Pulmonary artery endothelial cell (primary cell): ENCODE measurements at regions not wholly inside any gene's neighbourhood (a gene's known extent, or its start where the extent isn't known, plus 50 kb on each side); places are given as distances from the start of the nearest gene placed in this dataset.

Experiments used
- DNase-seq: peaks from one replicate; pipeline ENCODE4 v3.0.0-alpha.2; 2011; ENCODE audit warnings: low read depth, low spot score

DNA sequence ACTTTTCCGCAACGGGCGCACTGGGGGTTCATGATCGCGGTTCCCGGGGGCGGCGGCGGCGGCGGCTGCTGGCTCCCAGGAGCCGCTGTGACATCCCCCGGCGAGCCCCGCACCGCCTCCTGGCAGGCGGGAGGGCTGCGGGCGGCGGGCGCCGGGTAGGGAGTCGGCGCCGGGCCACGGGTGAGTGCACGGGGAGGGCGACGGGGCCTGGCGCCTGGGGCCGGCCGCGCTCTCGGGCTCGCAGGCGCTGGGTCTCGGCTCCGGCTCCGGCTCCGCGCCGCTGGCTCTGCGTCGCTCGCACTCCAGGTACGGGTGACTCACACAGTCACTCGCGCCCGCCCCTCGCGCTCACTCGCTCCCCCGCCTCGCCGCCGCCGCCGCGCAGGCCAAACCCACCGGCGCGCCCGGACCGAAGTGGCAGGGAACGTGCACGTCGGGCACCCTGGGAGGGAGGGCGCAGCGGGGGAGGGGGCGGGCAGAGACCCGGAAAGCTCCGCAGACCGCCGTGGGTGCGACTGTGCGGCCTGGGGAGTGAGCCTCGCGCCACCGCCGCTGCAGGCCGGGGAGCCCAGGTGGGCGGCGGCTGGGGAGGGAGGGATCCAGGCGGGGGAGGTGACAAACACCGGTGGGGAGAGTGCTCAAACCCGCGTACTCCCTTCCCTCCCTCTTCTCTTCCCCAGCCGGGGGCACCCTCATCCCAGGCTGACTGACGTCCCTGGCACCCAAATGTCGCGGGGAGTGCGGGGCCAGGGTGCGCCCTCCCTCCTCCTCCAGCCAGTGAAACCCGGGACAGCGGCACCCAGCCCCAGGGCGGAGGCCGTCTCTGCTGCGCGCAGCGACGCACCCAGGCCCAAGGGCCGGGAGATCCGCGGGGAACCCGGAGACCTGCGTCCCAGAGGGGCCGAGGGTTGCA, 276.9 kb upstream of the NEBL start:
- DNase-seq: no peak

DNA sequence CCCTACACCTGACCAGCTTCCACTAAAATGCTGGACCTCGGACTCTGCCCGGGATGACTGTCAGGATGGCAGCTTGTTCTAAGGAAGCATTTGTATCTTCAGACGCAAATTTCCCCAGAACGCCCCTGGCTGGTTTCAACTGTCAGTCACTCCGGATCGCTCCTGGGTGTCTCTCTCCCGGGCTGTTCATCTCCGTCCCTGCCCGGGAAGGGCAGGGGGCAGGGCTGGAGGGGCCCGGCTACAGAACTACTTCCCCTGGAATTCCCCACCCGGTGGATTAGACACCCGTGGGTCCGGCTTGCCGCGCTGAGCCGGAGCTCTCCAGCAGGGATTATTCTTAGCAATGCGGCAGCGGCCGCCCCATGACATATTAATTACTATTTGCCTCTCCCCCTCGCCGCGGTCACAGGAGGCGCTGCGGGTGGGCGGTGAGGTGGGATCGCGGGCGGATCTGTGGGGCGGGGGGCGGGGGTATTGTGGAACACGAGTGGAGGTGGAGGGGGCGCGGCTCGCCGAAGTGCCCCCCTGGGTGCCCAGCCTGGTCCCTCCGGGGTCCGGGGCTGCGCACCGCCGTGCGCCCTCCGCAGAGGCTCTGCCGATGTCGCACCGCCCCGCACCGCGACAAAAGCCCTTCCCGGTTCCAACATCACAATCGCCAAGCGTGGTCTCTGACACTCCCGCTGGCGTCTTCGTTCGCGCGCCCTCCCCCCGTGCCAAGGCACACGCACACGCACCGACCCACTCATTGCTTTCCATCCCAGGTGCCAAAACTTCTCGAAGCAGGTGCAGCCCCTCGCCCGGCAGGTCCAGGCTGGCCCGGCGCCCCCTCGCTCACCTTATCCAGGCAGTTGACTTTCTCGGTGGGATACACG, 276.1 kb upstream of the NEBL start:
- no peak for DNase-seq

DNA sequence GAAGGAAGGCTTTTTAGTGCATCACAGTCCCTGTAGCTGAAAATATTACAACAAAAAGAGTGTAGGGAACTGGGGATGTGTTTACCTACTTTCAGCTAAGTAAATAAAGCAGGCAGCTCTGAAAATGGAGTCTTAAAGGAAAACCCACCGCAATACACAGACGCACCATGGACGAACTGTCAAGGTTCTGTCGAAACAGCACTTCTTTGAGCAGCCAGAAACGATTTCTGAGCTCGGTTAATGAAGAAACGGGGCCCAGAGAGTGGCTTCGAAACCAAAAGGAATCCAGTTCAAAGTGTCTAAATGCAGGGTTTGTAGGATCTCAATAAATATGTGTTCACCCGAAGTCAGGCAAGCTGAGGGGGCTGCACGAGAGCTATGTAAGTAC, 275.4 kb upstream of the NEBL start:
- no peak for DNase-seq

DNA sequence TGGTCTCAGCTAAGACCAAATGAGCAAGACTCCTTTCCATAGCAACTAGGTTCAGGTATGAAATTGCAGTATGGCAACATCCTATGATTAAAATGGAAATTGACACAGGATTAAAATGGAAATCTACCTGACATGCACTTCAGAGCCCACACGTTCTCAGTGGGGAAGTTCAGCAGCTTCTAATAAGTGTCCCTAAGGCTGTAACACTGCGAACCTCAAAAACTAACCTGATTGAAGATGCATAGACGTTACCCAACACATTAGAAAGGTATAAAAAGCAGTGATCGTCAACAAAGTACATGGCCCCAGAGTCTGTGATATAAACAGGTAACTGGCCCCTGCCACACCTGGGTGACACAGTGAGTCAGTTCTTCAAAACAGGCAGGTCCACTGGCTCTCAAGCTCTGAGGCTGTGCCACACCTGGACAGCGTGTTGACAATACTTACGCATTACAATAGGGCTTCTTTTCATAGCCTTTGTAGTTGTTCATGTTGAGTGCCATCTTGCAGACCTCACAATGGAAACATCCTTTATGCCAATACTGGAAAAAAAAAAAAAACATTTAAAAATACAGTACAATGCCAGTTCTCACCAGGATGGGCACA, 274.9 kb upstream of the NEBL start:
- no peak for DNase-seq

DNA sequence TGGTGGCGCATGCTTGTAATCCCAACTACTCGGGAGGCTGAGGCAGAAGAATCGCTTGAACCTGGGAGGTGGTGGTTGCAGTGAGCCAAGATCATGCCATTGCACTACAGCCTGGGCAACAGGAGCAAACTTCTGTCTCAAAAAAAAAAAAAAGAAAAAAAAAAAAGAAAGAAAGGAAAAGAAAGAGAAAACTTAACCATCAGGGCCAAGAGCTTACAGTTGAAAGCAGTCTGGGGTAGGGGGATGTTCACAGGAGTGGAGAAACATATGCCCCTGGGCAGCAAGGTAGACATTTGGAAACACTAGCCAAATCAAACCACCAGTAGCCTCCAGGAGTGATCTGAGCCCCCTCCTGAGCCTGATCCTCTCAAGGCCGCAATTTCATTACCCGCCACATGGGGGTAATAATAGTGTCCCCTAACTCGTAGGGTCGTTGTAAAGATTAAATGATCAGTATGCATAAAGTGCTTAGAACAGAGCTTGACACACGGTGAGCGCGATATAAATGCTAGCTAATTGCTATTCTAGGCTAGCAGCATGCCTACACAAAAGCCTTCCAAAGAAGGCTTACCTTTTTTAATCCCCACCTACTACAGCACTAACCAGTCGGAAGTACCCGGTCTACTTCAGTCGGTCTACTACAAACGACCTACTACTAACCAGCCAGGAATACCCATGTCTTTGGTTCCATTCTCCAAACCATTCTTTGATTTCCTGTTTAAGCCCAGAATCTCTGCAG, 274.3 kb upstream of the NEBL start:
- DNase-seq: no peak

DNA sequence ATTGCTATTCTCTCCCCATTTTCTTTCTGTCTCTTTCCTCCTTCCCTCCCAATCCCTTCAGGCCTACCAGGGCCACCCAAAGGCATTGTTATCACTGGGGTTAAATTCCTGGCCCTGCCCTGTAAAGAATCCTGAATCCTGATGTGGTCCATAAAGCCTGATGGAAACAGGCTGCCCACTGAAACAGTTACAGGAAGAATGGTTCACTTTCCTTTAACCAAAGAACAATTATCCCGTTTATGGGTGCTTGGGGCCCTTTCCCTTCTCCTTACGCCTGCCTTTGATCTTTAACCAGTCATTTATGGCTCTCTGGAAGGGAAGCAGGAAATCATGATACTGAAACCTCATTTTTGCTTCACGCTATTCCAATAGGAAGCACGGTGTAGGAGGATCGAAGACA, 273.1 kb upstream of the NEBL start:
- no peak for DNase-seq

DNA sequence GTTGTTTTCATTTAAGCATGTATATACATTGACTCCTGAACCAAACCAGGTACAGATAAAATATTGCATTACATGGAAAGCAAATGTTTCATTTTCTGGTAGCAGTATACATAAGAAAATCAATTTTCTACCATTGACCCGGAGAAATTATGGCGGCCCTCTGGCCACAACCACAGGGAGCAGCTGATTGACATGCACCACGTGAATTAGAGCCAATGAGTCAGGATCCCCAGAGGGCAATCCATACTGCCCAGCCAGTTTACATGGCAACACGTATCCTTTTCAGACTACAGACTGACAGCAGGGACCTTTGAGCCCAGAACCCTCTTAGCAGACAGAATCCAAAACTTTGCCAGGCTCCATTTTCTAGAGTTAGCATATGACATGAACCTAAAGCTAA, 272.2 kb upstream of the NEBL start:
- no peak for DNase-seq

DNA sequence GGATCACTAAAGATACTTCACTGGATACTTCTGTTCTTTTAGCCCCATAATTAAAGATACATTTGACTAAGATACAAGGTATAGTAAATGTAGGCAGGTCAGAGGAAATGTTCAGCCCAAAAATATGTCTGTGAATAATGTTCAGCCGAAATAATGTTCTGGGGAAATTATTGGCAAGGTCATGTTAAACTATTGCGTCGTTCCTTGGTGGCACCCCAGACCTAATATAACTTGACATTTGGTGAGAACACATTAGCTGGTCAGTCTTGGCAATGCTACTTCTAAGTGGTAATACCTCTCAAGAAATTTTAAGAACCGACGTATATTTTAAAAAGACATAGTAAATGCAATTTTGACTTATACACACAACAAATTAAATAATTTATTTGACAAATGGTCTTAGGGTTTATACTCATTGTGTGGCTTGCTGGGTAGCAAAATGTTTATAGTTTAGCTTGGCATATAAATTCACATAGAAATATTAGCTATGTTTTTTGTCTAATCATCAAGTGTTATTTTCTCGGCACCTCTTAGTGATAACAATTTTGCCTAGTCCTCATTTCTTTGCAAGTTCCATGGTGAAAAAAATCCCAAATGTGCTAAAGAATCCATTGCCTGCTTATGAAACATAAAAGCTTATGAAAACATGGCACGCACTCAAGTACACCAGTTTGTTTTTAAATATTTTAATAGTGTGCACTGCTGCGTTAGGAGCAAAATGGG, 270.3 kb upstream of the NEBL start:
- DNase-seq: no peak

DNA sequence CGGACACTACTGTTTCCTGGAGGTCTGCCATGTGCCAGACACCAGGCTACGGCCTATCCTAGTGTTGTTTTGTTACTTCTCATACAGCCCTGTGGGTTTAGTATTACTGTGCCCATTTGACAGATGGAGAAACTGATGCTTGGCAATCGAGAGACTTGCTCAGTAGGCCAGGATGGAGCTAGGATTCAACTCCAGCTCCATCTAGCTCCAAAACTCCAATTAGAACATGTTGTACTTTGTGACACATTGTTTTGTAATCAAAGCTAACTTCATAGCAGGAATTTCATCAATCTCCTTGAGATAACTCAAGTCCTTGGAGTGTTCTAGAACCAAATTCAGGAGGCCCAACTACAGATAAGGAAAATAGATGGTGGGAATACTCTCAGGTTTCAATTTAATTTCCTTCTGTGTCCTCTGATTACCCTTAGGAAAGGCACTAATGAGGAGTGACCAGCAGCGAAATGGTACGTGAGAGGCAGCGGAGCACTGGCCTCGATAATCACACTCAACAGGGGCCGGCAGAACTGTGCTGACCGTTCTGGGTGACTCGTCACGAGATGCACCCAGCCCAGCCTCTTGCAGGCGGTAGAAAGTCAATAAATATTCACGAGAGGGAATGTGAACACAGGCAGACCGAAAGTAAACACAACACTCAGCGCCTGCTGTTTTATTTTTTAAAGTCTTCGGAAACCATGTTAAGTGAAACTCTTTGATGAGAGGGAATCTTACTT, 269.6 kb upstream of the NEBL start:
- no peak for DNase-seq

DNA sequence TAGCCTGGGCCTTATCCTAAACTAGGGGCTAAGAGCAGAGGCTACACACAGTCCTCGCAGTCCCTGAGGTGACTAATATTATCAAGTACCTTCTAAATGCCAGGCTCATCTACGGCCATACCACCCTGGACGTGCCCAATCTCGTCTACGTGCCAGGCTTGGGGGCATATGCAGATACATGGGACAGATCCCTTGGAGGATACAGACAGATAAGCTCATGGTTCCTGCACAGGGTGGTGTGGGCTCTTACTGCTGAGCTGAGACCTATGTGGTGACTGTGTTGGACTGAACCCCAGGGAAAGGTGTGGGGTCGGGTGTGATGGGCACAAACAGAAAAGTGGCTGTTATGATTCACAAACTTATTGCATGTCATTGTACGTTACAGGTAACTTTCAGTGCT, 268.4 kb upstream of the NEBL start:
- no peak for DNase-seq

DNA sequence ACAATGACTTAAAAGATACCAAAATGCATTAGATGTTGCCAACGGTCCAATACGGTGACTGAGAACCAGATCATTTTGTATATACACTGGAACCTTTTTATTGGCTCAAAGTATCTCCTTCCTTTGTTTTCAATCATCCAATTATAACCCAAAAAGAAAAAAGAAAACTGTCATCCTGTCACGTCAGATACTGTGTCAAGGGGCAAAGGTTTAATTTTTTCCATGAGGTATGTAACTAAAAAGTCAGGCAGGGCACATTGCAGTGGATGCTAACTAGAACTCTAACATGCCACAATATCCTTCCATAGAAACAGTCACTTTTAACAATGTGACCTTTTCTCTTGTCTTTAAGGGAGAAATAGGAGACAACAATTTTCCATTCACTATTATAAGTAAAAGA, 267.6 kb upstream of the NEBL start:
- no peak for DNase-seq

DNA sequence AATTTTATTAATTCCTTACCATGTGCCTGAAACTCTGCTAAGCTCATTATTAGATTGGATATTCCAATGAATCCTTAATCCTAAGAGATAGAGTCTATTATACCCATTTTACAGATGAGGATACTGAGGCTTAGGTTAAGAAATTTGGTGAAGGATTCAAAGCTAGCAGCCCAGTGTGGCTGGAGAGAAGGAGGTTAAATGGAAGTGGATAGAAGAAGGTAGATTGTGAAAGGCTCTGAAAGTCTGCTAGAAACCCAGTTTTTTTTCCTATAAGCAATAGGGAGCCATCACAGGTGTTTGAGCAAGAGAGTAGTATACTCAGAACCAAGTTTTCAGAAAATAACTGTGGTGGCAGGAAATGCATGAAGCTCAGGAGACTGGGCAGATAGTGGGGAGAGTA, 265.8 kb upstream of the NEBL start:
- no peak for DNase-seq

DNA sequence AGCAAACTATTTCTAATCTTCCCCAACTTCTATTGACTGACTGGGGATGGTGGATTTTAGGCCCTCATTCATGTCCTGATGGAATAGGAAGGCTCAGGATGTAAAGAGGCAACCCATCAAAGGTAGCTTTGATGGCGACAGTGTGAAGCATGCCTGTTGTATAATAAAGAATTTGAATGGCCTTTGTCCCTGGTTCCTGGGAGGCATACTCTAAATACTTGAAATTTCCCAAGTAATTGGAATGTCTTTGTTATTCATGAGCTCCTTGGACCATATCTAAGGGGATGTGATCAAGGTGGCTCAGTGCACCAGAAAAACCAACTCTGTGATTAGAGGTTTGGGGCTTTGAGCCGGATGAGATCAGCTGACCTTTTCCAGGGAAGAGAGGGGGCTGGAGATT, 264.5 kb upstream of the NEBL start:
- no peak for DNase-seq

DNA sequence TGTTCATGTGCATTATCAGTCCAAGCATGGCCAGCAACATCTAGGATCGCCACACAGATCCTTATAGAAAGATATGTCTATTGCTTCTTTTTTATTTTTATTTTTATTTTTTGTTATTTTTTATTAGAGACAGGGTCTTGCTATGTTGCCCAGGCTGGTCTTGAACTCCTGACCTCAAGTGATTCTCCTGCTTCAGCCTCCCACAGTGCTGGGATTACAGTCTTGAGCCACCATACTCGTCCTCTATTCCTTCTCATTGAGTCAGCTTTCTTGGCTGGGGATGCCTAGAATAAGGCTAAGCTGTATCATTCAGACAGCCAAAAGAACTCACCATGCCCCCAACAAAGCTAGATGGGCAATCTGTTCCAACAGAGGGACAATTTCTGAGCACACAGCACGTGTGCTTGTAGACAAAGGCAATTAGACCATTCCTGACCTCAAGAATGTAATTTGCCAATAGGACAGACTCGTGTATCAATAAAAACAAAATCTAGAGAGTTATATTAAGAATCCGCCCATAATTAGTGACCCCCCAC, 264.0 kb upstream of the NEBL start:
- DNase-seq: no peak

DNA sequence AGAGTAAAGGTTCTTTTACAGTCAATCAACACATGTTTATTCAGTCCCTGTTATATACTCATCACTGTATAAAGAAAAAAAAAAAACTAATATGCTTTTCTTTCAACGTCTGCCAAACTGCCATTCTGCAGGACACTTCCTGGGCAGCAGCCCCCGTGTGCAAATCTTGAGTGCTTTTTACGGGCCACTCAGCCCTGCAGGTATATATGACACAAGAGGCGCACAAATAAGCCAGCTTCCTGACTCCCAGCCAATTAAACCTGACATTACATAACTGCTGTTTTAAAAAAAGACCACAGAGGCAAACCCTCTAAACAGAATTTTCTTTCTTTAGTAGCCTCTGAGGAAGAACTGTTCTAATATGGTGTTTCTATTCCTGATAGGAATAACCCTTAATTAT, 263.0 kb upstream of the NEBL start:
- no peak for DNase-seq

DNA sequence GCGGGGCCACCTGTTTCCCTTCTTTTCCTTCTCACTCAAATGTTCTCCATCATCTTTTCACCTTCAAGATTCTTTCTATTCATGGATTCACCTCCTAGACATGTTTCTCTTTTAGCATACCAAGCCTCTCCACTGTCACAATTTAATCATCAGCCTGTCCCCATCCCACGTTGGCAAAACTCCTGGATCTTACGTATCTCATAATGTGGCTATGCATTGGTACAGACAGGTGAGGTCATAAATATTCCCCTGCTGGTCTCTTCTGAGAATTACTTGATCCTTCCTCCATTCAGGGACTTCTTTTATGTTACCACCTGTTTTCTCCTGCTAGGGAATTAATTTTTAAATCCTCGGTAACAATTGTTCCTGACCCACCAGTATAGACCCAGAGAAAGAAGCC, 262.6 kb upstream of the NEBL start:
- DNase-seq: no peak

DNA sequence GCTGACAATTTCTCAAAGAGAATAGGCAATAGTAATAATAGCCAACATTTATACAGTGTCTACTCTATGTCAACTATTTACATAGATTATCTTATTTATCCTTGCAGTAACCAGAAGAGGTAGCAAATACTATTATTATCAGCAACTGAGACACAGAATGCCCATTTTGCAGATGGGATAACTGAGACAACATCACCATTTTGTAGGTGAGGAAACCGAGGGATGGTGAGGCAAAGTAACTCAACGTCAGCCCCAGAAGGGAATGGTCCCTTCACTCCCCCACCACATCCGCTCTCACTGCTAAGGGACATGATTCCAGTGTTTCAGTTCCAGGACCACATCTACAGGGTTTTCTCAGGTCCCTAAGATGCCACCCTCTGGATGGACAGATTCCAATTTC, 261.2 kb upstream of the NEBL start:
- no peak for DNase-seq

DNA sequence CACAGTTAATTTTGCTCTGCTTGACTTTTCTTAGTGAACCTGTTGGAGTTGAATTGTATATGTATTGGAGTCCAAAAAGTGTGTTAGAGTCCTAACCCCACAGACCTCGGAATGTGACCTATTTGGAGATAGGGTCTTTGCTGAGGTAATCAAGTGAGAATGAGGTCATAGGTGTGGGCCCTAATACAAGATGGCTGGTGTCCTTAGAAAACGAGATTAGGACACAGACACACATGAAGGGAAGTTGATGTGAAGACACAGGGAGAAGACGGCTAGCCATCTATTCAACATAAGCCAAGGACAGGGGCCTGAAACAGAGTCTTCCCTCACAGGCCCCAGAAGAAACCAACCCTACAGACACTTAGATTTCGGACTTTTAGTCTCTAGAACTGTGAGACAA, 260.6 kb upstream of the NEBL start:
- no peak for DNase-seq

DNA sequence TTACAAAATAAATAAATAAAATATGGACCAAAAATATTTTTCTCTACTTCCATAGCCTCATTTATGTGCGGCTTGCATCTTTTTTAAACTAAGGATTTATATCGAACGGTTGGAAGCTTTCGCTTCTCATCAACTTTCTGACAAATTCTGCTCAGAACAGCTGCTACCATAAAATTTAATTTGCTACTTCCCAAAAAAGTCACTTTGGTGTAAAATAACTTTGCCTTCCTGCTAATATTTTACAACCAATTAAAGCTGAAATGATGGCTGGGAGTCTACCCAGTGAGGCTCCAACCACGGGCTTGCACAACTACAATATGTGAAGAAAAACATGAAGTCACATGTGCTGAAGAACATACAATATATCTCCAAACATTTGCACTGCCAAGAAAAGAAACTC, 253.1 kb upstream of the NEBL start:
- no peak for DNase-seq

DNA sequence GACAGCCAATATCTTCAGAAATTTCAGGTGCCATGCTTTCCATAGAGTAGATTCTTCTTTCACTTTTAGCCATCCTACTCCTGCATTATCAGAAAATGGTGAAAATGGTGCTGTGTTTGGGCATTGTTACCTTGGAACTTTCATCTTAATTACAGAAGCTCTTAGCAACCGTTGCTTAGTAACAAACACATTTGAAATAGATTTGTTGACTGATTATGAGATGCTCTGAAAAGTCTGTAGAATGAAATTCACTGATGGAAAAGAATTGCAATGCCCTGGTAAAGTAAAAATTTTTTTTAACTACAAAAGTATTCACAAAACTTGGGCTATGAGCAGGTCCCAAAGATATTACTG, 249.3 kb upstream of the NEBL start:
- DNase-seq: no peak
